ENCODE measurements at regions not wholly inside any gene's neighbourhood (a gene's known extent, or its start where the extent isn't known, plus 50 kb on each side); places are given as distances from the start of the nearest gene placed in this dataset.

DNA sequence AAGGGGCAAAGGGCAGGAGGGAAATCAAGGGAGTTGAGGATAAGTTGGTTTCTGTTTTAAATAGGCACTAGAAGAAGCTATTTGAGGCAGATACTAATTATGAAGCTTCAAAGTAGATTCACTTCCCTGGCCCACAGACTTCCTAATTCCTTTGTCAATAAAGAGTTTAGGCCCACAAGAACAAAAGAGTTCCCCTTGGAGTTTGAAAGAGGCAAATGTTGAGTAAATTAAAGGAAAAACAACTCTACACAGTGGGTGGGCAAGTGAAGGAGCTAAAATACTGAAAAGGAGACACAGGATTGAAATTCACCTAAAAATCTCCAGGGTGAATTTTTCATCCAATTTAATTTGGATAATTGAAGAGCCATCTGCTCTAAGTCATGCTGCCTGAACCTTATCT lies 411.7 kb upstream of the RORA start:
- Histone ChIP-seq H4K20me1 (ENCODE audit: insufficient read depth, low read length) (no peaks in the 10 kb centered on the region), H3K14ac (replicated peaks; ENCODE audit: low read depth, low read length) (no peak overlapping the region), H3K36me3 (ENCODE audit: control insufficient read depth, insufficient read depth, low read length) (no peaks in the 10 kb centered on the region), H2AK9ac (replicated peaks; ENCODE audit: low read depth, low read length, poor library complexity) (no peak overlapping the region), H3K4me1 (ENCODE audit: control insufficient read depth, insufficient read depth, low read length) (no peaks in the 10 kb centered on the region), H3K79me1 (ENCODE audit: low read depth in 1 of 2, low read length in 2 of 2) (no peaks in the 10 kb centered on the region), H3K18ac (ENCODE audit: low read depth, low read length) (no peak overlapping the region), H3K27ac (ENCODE audit: insufficient read depth, low read length) (no peak overlapping the region), H3K4me2 (ENCODE audit: low read depth, low read length) (no peak overlapping the region), H3K9me3 (ENCODE audit: control insufficient read depth, insufficient read depth, low read length) (no peaks in the 10 kb centered on the region), H3K4ac (ENCODE audit: low read depth, low read length) (no peak overlapping the region), H2BK120ac (ENCODE audit: low read depth, low read length) (no peak overlapping the region), H2BK20ac (ENCODE audit: low read depth, low read length) (no peak overlapping the region), H3K27me3 (ENCODE audit: control insufficient read depth, insufficient read depth, low read length) (no peaks in the 10 kb centered on the region), H3K56ac (ENCODE audit: extremely low read depth, insufficient read depth, low read length) (no peak overlapping the region), H2BK5ac (ENCODE audit: low read depth, low read length, poor library complexity, severe bottlenecking) (no peak overlapping the region), H4K91ac (ENCODE audit: insufficient read depth, low read depth, low read length) (no peak overlapping the region), H3K9ac (ENCODE audit: low read depth, low read length) (no peak overlapping the region), H4K8ac (ENCODE audit: low read depth in 2 of 2, low read length in 2 of 2) (no peak overlapping the region), H3K4me3 (ENCODE audit: insufficient read depth, low read depth, low read length) (no peak overlapping the region), H2BK15ac (ENCODE audit: low read depth, low read length) (no peak overlapping the region), H2AK5ac (ENCODE audit: low read depth, low read length) (no peak overlapping the region), H2AFZ (replicated peaks; ENCODE audit: low read length, poor library complexity) (no peak overlapping the region), H4K5ac (ENCODE audit: low read depth, low read length) (no peak overlapping the region), H3K9me1 (ENCODE audit: insufficient read depth, low read length) (no peaks in the 10 kb centered on the region), H3K23ac (ENCODE audit: low read depth, low read length) (no peak overlapping the region)
- CTCF ChIA-PET, result no interaction called here
- TF ChIP-seq NFE2L2 (IDR thresholded peaks at IDR 0.05; ENCODE audit: low read depth, low read length) (no peak), MAFK (IDR thresholded peaks at IDR 0.05; ENCODE audit: low read depth, low read length) (no peak), CHD1 (IDR thresholded peaks at IDR 0.05; ENCODE audit: low read depth, low read length) (no peak)
- TF ChIP-seq, protein P1, sequence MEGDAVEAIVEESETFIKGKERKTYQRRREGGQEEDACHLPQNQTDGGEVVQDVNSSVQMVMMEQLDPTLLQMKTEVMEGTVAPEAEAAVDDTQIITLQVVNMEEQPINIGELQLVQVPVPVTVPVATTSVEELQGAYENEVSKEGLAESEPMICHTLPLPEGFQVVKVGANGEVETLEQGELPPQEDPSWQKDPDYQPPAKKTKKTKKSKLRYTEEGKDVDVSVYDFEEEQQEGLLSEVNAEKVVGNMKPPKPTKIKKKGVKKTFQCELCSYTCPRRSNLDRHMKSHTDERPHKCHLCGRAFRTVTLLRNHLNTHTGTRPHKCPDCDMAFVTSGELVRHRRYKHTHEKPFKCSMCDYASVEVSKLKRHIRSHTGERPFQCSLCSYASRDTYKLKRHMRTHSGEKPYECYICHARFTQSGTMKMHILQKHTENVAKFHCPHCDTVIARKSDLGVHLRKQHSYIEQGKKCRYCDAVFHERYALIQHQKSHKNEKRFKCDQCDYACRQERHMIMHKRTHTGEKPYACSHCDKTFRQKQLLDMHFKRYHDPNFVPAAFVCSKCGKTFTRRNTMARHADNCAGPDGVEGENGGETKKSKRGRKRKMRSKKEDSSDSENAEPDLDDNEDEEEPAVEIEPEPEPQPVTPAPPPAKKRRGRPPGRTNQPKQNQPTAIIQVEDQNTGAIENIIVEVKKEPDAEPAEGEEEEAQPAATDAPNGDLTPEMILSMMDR (conservative IDR thresholded peaks at IDR 0.05; ENCODE audit: low read depth, low read length), result no peak
- ATAC-seq (ENCODE audit: low read depth), result no peak
- DNase-seq, result no peak
- dilution Hi-C loops (cut with HindIII; ENCODE audit: low sequenced_read_pairs, unreplicated experiment) (no loop called here), in situ Hi-C loops (cut with MboI; ENCODE audit: low sequenced_read_pairs) (no loop called here), intact Hi-C loops (cut with micrococcal nuclease) (no loop called here)
- no TSS peak for BruUV-seq (replicated peaks)
- POLR2A ChIA-PET (ENCODE audit: unreplicated experiment), result no interaction called here
